GM18858 (cell line): ENCODE measurements at regions not wholly inside any gene's neighbourhood (a gene's known extent, or its start where the extent isn't known, plus 50 kb on each side); places are given as distances from the start of the nearest gene placed in this dataset.

Experiments used
- ATAC-seq: cut with Tn5 transposase; IDR thresholded peaks from one replicate; pipeline ENCODE4 v1.9.1; 2021; ENCODE audit not compliant: unreplicated experiment

DNA sequence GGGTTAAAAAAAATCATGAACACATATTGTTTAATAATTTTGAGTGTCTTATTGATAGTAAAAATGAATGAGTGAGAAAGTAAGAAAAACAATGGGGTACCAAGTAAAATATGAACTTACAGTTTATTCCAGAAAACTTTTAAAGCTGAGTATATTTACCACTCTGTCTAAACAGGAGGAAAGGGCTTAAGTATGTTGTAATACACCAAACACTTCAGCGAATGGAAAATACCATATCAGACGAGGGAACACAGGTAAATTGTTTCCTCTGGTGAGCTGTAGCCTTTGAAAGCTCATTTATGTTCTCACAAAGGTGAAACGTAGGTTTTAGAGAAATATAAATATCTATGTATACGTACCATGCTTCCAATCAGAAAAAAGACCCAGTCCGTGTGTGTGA lies 1209.6 kb upstream of the ZEB2 start:
- no peak for ATAC-seq

DNA sequence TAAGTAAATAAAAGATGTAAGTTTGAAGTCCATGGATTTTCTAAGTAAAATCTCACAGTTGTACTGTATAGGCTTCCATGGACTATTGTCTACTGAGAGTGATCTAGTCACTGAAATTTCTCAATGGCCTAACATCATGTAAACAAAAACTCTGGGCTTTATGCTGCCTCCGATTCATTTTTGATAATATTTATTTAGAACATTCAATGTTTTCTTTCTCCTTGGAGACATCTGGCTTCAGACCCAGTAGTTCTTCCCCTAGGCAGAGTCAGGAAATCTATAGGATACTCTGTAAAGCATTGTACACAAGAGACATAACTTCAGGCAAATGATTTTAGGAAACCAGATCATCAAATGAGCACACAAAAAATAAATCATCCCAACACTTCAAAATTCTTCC lies 1208.6 kb upstream of the ZEB2 start:
- no peak for ATAC-seq

DNA sequence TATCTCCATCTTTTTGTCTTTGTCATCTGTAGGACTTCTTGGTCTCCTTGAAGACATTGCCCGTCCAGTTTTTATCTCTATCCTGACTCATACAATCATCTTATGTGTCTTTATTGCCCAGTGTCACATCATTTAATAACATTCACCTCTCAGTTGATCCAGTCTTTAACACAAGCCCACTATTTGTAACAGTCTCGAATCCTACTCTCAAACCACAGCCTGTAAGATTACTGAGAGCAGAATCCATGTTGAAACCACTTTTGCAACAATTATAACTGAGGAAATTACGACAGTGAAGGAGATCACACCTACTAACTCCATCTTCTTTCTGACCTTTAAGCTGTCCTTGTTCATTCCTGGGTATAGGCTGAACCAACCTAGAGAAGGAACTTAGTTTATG lies 1206.0 kb upstream of the ZEB2 start:
- ATAC-seq: no peak

DNA sequence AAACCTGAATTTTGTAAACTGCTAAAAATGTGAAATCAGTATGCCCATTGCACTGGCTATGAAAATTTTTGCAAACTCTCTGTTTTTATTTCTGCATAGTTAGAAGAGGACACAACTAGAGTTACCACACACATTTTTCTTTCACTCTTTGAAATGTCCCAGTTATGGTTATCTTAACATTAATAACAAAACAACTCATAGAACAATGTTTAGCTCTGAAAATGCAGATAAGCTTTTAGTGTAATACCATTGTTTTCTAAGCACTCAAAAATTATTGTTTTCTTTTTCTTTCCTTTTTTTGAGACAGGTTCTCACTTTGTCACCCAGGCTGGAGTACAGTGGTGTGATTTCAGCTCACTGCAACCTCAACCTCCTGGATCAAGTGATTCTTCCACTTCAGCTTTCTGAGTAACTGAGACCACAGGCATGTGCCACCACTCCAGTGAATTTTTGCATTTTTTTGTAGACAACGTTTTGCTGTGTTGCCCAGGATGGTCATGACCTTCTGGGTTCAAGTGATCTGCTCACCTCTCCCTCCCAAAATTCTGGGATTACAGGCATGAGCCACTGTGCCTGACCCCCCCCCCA lies 1204.5 kb upstream of the ZEB2 start:
- no peak for ATAC-seq

DNA sequence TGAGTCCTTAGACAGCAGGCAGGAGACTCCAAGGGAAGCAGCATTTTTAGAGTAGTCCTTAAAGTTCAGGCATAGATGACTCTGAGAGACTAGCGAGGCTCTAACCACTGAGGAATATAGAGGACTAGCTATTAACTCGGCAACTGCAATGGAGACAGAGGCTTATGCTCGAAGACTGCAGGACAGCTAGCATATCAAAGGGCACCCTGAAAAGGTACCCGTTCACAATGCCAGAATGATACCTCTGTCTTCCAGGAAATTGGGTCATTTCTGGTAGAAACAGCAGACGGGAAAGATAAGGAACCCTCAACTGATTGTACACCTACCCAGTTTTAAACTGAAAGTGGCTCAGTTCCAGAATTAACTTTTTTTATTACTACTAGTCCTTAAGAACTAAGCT lies 1204.0 kb upstream of the ZEB2 start:
- no peak for ATAC-seq

DNA sequence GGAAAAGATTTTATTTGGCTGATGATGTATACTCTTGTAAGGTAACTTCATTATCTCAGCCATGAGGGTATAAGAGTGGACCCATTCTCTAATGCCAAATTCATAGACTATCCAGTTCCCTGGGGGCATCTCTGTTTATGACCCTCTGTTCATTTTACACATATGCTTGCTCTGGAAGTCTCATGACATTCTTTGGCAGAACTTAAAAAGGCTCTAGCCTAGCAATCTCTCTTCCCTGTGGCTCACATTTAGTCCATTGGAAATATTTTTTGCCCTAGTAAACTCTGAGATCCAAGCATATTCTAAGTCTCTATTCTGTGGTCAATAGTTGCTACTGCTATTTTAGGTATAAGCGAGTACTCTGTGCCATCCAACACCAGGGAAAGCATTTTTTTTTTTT lies 1201.8 kb upstream of the ZEB2 start:
- no peak for ATAC-seq

DNA sequence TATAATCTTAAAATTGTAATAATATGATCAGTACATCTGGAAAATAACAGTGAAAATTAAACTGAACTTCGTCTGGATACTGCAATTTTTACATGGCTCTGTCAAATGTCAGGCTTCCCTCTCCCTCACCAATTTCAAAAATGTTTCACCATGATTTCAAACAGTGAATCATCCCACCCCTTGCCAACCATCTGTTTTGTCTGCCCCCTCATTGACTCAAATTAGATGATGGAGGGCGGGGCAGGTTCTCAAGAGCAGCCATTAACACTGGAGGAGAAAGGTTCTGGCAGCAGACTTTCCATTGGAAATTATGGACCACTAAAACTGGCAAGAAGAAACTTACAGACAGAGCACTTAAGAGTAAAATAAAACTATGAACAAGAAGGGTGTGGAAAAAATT lies 1195.7 kb upstream of the ZEB2 start:
- ATAC-seq: no peak

DNA sequence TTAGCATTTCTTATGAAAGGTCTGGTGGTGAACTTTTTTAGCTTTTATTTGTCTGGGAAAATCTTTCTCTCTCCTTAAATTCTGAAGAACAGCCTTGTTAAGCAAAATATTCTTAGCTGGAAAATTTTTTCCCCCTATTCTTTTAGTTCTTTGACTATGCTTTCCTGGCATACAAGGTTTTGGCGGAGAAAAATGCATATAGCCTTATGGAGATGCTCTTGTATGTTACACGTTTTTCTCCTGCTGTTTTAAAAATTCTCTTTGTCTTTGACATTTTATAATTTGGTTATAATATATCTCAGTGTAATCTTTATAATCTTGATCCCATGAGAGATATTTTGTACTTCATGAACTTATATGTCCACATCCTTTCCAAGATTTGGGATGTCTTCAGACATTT lies 1190.4 kb upstream of the ZEB2 start:
- no peak for ATAC-seq

DNA sequence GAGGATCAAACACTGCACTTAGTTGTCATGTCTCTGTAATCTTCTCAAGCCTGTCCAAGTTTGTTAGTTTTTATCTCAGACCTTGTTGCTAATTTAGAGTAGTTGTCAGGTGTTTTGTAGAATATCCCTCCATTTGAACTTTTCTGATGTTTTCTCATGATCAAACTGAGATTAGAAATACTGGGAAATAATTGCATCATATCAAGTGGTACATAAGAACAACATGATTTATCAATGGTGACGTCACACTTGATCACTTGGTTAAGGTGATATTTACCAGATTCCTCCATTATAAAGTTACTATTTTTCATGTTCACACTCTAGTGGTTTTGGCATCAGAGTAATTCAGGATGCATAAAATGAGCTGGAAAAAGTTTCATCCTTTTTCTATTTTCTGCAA lies 1182.4 kb upstream of the ZEB2 start:
- no peak for ATAC-seq

DNA sequence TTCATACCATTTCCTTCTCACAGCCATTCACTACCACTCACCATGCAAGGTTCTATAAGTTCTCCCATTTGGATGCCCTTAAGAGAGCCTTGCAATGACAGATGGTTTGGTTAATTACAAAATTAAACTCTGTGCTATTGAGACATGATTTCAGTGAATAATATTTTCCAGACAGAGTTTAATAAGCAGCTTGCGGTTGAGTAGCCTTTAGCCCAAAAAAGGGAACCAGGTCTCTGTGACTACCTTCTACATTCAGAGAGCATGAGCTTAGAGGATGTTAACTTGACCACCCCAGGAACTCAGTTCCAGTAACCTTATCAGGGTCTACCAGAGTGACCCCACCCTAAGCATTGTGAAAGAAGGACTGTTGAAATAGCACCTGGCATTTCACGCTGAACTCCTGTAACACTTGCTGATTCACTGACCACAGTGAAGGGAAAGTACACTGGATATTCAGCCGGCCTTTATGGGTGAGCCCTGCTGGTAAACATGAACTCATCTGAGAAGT lies 1173.1 kb upstream of the ZEB2 start:
- ATAC-seq: peak; percentile 81

DNA sequence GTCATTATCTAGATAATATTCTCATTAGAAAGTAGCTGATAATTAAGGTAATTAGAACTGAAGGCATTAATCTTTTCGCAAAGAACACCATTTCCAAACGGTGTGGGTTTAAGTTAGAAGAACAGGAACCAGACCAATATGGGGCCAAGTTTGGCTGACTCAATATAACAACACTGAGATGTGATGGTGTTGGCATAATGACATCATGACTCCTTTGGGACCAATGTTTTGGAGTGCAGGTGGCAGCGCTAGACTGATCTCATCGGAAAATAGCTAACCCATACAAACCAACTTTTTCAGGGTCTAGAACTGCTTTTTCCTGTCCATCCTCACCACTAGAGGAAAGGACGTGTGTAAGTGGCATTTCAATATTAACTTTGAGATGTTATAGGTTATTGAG lies 1171.7 kb upstream of the ZEB2 start:
- no peak for ATAC-seq

DNA sequence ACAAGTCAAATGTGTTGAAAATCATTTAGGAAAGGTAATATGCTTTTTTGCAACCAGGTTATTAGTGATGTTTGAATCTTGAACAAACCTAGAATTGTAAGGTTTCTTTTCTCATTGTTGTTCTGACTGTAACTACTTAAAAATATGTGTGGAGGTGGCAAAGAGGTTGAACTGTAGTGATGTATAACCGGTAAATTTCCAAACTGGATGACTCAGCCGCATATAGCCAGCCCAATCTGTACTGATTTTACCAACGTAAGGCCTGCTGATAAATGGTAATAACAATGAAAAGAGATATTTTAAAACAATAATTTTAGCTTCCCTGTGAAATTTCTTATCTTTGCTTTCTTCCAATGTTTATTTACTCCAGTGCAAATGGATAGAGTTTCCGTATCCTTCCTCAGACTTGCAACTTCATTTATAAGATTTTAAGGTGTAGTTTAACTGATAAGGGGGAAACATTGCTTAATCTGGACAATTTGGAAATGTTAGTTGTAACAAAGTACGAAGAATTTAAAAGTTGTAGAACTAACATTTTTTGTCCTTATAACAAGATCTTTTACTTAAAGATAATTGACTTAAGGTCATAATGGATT lies 1170.4 kb upstream of the ZEB2 start:
- ATAC-seq: no peak

DNA sequence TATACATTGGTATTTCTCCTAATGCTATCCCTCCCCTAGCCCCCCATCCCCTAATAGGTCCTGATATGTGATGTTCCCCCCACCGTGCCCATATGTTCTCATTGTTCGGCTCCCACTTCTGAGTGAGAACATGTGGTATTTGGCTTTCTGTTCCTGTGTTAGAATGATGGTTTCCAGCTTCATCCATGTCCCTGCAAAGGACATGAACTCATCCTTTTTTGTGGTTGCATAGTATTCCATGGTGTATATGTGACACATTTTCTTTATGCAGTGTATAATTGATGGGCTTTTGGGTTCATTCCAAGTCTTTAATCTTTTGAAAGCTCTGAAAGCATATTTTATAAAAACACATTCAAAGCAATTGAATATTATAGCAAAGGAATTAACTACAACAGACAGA lies 1169.4 kb upstream of the ZEB2 start:
- no peak for ATAC-seq

DNA sequence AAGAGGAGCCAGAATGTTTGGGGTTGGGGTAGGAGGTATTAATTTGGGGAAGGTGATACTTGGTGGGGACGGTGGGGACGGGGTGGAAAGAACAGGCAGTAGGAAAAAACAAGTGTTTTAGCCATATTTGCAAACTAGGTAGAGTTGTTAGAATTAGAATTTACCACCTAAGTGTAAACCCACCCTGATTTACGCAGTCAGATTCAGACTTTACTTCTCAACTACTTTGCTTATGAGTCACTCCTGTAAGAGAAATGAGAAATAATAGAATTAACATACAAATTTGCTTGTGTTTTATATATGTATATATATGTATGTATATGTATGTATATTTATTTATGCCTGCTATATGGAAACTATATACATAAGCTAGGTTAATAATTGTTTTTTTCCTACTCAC lies 1168.2 kb upstream of the ZEB2 start:
- ATAC-seq: no peak

DNA sequence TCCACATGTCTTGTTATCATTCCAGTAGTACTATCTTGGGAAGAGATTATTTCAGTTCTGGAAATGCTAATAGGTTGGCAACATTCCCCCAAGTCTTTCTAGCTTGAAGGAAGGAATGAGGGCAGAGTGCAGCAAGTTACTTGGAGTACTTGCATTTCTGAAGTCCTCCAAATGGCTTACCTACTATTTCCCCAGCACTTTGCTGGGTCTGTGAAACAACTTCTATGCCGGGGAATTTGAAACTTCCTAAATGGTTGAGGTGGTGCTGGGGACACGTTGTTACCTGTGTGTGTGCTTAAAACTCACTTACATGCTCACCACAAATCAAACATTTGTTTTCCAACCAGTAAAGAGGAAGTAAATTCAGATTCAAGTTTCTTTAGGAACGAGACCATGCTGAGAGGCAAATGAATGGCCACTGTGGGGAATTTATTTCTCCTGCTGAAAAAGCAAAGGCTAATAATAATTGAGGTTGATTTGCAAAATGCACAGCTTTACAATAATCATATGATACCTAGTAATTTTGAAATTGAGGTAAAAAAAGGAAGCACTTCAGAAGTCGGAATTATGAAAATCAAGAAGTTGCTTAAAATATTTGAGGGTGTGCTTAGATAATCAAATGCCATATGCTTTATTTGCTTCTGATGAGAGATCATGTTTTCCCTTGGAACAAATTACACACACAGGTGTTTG lies 1167.7 kb upstream of the ZEB2 start:
- no peak for ATAC-seq

DNA sequence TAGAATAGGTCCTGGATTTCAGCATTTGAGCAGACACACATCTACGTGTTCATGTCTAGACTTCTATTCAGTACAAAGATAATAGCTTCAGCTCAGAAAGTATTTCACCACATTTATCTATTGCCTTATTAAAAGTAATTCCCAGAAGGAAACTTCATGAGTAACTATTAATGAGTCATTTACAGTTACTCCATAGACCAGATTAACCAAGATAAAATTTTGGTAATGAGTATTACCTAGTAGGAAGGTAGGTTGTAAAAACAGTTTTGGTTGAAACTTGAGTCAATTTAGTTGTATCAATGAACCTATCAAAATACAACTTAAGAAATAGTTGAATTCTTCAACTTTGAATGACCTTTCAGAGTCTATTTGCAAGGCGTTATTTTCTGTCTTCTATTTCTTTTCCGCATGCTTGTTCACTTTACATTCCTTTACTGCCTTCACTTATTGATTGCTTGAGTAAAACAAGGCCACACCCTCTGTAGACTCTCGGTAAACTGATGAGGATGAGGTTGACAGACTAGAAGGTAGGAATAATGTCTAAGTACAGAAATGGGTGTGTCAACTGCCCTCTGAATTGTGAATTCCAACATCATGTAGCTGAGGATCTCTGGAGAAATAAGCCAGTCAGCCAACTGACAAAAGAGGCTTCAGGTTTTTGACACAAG lies 1165.6 kb upstream of the ZEB2 start:
- ATAC-seq: no peak

DNA sequence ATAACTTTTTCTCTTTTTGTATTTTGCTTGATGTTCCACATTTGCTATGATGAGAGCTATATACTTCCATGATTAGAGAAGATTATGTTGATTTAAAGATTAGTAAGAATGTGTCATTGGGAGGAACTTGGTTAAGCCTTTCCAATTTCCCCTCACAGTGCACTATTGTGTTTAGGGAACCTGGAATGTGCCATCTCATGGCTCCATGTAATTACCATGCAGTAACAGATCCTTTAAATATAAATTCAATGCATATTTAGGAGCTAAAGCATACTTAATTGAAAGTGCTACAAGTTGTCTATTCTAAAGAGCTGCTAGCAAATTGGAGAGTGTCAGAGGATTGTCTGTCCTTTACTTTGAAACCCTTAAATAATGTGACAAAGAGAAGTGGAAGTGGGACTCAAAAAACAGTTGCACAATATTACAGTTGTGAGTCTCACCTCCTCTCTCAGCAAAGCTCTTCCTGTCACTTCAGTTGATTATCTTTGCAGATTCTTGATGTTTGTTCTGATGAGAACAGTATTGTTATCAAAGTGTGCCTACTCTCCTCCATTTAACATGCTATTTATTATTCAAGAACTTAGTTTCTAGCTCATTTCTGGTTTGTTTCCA lies 1162.7 kb upstream of the ZEB2 start:
- ATAC-seq: no peak

DNA sequence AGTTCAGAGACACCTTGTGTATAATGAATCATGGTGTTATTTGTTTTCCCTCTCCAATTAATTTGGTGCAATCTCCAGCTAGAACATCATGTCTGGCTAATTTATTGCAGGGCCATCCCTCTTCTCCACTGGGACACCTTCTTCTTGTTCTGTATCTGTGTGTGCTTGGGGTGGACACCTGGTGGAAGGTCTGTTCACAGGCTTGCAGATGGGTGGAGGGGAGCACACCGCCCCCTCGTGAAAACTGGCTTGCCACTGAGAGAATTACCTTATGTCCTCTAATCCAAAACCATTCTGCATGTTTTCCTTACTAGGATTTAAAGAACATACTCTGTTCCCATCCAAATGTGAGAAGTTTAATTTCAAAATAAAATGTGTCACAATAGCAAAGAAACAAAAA lies 1160.4 kb upstream of the ZEB2 start:
- ATAC-seq: no peak

DNA sequence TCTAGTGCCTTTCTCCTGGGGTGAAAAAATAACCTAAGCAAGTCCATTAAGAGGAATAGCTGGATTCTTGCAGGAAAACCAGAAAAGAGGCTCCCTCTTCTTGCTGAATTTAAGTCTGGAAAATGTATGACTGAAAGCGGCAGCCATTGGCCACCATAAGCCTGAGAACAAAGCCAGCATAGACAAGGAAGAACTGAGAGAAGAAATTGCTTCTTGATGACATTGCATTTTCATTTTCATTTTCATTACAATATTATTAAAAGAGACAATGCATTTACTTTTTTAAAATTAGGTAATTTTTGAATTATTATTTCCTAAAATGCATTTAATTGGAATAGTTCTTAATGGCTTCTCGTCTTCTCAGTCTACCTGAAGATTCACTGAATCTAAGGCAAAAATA lies 1157.5 kb upstream of the ZEB2 start:
- no peak for ATAC-seq

DNA sequence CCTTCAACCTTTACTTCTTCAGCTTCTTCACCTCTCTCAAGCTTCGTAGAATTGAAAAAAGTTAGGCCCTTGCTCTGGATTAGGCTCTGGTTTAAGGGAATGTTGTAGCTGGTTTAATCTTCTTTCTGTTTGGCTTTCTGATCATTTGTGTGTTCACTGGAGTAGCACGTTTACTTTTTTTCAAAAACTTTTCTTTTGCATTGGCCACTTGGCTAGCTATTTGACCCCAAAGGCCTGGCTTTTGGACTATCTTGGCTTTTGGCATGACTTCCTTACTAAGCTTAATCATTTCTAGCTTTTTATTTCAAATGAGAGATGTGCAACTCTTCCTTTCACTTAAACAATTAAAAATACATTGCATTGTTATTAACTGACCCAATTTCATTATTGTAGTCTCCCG lies 1154.8 kb upstream of the ZEB2 start:
- no peak for ATAC-seq

DNA sequence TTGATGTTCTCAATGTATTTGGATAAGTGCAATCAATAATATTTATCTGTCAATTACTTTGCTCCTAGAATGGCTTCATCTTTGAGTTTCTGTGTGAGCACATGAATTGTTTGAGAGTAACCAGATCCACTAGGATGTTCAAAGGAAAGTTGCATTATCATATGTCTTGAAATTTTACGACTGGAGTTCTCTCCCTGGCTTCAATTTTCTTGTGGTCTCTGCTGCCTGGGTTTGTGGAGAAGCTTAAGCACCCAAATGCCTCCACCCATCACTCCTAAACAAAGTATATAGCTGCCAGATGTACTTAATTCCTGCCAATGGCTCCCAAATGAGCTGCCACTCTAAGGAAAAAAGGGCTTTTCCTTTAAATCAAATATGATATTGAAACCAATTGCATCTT lies 1149.4 kb upstream of the ZEB2 start:
- no peak for ATAC-seq

DNA sequence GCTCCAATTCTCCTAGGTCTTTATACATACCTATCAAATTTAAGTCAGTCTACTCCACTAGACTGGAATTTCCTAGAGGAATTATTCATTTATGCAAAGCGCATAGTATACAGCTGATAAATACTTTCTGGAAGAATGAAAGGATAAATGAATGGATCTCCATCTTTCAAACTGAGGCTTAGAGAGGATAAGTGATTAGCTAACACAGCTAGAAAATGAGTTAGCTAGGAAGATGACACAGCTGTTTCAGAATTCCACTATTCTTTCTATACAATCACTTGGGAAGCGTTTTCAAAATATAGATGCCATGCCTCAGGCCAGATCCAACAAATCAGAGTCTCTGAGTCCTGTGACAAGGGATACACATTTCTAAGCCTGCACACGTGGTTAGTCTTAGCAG lies 1146.6 kb upstream of the ZEB2 start:
- no peak for ATAC-seq
